HG02798 (cell line): ENCODE measurements at regions not wholly inside any gene's neighbourhood (a gene's known extent, or its start where the extent isn't known, plus 50 kb on each side); places are given as distances from the start of the nearest gene placed in this dataset.

Source experiments
- ATAC-seq: cut with Tn5 transposase; IDR thresholded peaks from one replicate; pipeline ENCODE4 v1.9.1; 2021; ENCODE audit warnings: mild to moderate bottlenecking; ENCODE audit not compliant: unreplicated experiment, poor library complexity

- no peak for ATAC-seq
Measured at GRCh38 chr18:73279498-73279897, 411.7 kb upstream of the NETO1 start.

DNA sequence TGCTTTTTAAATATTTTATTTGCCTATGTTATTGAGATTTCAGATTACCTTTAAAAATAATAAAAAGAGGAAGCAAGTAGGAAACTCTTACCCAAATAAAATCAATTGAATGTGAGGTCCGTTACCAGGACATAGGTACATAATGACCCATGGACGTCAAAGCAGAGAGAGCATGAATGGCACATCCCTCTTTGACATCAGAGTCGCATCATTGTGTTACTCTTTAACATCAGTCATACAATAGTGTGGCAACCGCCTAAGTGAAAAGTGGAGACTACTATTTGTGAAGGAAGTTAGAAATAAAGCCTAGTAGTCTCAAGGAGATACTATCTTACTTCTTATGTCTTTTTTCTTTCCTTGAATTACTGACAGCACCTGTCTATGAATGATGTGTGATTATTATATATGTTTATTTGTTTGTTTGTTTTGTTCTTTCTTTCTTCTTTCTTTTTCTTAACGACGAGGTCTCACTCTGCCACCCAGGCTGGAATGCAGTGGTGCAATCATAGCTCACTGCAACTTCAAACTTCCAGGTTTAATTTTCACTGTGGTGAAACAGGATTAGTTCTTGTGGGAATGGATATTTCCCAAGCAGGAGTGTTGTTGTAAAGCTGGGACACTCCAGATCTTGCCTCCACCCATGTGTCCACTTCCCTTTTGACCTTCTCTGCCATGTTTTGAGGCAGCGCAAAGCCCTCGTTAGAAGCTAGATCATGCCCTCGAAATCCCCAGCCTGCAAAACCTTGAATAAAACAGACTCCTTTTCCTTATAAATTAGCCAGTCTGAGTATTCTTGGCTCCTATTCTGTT, 407.2 kb upstream of the NETO1 start:
- no peak for ATAC-seq

DNA sequence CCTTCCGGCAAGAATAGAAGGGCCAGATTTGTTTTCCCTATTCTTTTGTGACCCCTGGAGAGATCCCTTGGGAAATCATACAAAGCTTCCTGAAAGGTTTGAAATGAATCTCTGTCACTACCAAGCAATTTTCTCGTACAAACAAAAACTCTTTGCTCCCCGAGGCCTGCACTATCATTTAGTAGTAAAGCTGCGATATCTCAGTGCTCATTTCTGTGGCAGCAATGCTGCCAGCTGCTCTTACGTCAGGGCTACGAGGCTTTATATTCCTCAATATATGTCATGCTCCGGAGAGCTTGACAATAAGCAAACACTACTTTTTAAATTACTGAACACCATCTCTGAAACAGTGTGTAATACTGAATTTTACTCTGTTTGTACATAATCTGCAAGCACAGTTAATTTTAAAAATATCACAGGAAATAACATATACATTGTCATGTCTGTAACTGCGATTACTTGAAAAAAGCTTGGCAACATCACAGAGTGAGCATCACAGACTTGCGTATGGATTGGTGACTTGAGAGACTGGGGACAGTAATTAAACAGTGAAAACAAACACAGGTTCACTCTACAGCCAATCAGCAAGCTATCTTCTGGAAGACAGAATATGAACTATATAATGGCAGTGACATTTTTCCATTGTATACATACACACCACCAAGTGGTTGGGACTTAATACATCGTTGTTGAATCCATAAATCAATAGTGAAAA, 403.3 kb upstream of the NETO1 start:
- ATAC-seq = no peak

GRCh38 chr18:73264562-73264921, 396.8 kb upstream of the NETO1 start:
- no peak for ATAC-seq

DNA sequence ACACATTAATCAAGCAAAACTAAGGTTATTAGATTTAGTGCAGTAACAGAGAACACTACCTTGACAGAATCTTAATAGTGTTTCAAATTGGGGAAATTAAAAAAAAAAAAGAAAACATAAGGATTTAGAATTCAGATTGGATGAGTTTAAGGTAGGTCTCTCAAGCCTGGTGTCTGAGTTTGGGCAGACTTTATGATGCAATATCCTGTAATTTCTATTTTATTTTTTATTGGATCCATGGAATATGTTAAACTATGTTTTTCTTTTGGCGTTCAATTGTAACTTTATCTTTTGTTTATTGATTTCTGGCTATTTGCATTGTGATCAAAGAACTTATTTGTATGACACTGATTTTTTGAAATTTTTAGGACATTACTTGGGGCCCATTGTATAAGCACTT, 394.1 kb upstream of the NETO1 start:
- ATAC-seq = no peak

GRCh38 chr18:73261243-73261642, 393.5 kb upstream of the NETO1 start:
- no peak for ATAC-seq

GRCh38 chr18:73258375-73259087, 390.7 kb upstream of the NETO1 start:
- no peak for ATAC-seq

GRCh38 chr18:73254564-73254963, 386.8 kb upstream of the NETO1 start:
- no peak for ATAC-seq

GRCh38 chr18:73249030-73249429, 381.2 kb upstream of the NETO1 start:
- ATAC-seq = no peak

- no peak for ATAC-seq
Measured at GRCh38 chr18:73246763-73247162, 379.0 kb upstream of the NETO1 start.

GRCh38 chr18:73245345-73245744, 377.6 kb upstream of the NETO1 start:
- ATAC-seq = no peak

GRCh38 chr18:73244401-73244800, 376.6 kb upstream of the NETO1 start:
- ATAC-seq = no peak

DNA sequence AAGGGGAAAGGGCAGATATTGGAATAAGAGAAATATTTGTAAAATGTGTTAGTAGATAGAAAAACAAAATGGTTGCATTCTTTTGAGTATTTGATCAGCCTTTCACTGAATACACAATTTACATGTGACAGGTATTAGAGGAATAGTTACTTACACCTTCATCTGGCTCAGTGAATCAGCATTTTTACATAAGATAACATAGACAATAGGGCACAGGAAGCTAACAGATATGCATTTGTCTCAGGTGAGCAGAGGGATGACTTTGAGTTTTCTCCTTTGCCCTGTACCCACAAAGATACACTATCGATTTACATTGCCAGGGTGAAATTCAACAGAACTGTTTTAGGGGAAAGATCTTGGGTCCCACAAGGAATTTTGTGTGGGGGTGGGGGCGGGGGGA, 373.1 kb upstream of the NETO1 start:
- ATAC-seq = no peak

DNA sequence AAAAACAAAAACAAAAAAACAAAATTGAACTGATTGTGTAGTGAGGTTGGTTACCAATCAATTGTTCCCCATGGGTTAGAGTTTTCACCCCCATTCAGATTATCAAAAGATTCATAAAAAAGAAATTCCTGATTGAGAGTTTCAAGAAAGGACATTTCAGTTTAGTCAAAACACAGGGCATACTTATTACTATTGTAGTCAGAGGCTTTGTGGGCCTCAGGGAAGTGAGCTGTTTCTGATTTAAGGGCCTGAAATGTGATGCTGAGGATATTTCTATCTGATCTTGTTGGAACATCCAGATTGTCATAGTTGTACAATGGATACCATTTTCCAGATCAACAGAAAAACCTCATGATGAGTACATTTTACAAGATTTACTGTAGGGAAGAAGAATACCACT, 368.1 kb upstream of the NETO1 start:
- ATAC-seq = no peak

- ATAC-seq = peak; percentile 92
Measured at GRCh38 chr18:73235491-73235890, 367.7 kb upstream of the NETO1 start.

GRCh38 chr18:73232933-73233332, 365.1 kb upstream of the NETO1 start:
- peak; percentile 71 for ATAC-seq

DNA sequence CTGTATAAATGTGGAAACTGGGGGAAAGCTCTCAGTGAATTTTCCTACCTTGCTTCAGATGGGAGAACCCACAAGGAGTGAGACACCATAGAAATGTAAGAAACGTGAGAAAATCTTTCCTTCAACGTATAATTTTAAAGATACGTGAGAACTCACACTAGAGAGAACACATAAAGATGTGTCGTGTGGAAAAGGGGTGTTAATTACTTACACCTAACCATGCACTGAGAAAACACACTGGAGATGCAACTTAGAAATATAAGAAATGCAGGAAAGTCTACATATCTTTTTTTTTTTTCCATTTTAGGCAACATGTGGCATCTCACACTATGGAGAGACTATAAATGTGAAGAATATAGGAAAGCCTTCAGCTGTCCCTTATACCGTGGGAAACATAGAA, 352.9 kb upstream of the NETO1 start:
- ATAC-seq = no peak

DNA sequence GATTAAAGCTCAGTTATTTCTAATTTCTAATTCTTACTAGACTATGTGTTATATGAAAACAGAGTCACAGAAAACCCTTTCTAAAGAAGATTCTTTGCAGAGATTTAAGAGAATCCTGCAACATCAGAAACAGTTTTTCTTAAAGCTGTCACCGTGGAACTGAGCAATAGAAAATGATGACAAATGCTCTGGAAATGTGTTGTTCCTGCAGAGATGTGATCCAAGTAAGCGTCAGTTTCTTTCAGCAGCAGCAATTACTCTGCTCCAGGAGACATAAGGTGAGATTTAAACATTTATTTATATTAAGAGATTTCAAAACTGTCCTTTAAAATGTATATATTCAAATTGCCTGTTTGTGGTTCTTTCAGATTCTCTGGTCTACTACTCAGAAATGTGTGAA, 350.5 kb upstream of the NETO1 start:
- no peak for ATAC-seq

DNA sequence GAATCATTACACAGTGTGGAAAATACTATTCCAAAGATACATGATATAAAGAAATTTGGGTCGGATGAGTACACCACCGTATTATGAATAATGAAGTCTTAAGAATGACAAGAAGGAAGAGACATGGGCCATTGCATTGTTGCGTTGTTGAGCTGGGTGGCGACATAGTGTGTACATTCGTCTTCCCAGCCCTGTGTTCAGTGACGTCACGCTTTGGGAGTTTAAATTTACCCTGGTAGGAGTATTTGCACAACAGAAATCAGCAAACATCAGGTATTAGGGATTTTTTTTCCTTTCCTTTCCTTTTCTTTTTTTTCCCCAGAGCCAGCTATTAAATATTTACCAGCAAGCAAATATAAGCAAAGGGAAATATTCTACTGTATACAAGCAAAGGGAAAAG, 347.2 kb upstream of the NETO1 start:
- ATAC-seq = no peak

GRCh38 chr18:73212442-73212841, 344.7 kb upstream of the NETO1 start:
- no peak for ATAC-seq

DNA sequence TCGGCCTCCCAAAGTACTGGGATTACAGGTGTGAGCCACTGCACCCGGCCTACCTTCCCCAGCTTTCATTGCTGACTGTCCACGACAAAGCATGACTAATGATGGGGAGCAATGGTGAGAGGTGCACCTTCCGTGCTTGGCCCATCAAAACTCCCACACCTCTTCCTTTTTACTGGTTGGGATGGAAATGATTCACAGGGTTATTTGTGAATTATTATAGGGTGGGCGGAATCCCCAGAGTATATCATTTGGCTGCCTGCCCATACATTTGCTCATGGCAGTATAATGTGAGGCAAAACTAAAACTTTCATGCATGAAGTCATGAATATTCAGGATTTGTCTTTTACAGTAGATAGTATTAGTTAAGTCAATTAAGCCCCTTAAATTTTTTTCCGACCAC, 334.2 kb upstream of the NETO1 start:
- ATAC-seq = no peak
